ENCODE measurements at regions not wholly inside any gene's neighbourhood (a gene's known extent, or its start where the extent isn't known, plus 50 kb on each side); places are given as distances from the start of the nearest gene placed in this dataset.

GRCh38 chr7:97639036-97639435 is 92.8 kb upstream of the TAC1 start:
- TF ChIP-seq TEAD4 (IDR thresholded peaks at IDR 0.05), result no peak
- no peak for TF ChIP-seq CREB1 (IDR thresholded peaks at IDR 0.05; ENCODE audit: low read depth)
- TF ChIP-seq NFIC (IDR thresholded peaks at IDR 0.05), result no peak
- TF ChIP-seq CEBPB (IDR thresholded peaks at IDR 0.05), result no peak
- no peak for TF ChIP-seq YY1 (IDR thresholded peaks at IDR 0.05; ENCODE audit: low read depth)
- TF ChIP-seq MAX (IDR thresholded peaks at IDR 0.05), result no peak
- no peak for TF ChIP-seq USF1 (IDR thresholded peaks at IDR 0.05)
- no peak for TF ChIP-seq FOXM1 (IDR thresholded peaks at IDR 0.05; ENCODE audit: borderline replicate concordance, low read depth)
- TF ChIP-seq REST (IDR thresholded peaks at IDR 0.05; ENCODE audit: low read depth), result no peak
- no peak for TF ChIP-seq EP300 (IDR thresholded peaks at IDR 0.05; ENCODE audit: borderline replicate concordance)
- no peak for TF ChIP-seq EGR1 (IDR thresholded peaks at IDR 0.05)
- no peak for TF ChIP-seq ZBTB7A (IDR thresholded peaks at IDR 0.05; ENCODE audit: low read depth)
- no peak for TF ChIP-seq RAD21 (IDR thresholded peaks at IDR 0.05; ENCODE audit: low read depth)
- no peak for TF ChIP-seq TAF1 (IDR thresholded peaks at IDR 0.05; ENCODE audit: low read depth)
- no peak for TF ChIP-seq TCF12 (IDR thresholded peaks at IDR 0.05; ENCODE audit: low read depth)

GRCh38 chr7:97659363-97660045 is 72.4 kb upstream of the TAC1 start:
- no peak for TF ChIP-seq EGR1 (IDR thresholded peaks at IDR 0.05)

- TF ChIP-seq YY1 (IDR thresholded peaks at IDR 0.05; ENCODE audit: low read depth) (no peak), NFIC (IDR thresholded peaks at IDR 0.05) (no peak), MAX (IDR thresholded peaks at IDR 0.05) (no peak), FOXM1 (IDR thresholded peaks at IDR 0.05; ENCODE audit: borderline replicate concordance, low read depth) (no peak), CEBPB (IDR thresholded peaks at IDR 0.05) (no peak), TCF12 (IDR thresholded peaks at IDR 0.05; ENCODE audit: low read depth) (no peak), TAF1 (IDR thresholded peaks at IDR 0.05; ENCODE audit: low read depth) (no peak), USF1 (IDR thresholded peaks at IDR 0.05) (no peak), CREB1 (IDR thresholded peaks at IDR 0.05; ENCODE audit: low read depth) (no peak), TEAD4 (IDR thresholded peaks at IDR 0.05) (no peak)
Observed at GRCh38 chr7:97667359-97667758, 64.5 kb upstream of the TAC1 start.

- TF ChIP-seq ZBTB7A (IDR thresholded peaks at IDR 0.05; ENCODE audit: low read depth) (no peak), MAX (IDR thresholded peaks at IDR 0.05) (no peak), RAD21 (IDR thresholded peaks at IDR 0.05; ENCODE audit: low read depth) (no peak), TAF1 (IDR thresholded peaks at IDR 0.05; ENCODE audit: low read depth) (no peak), FOXM1 (IDR thresholded peaks at IDR 0.05; ENCODE audit: borderline replicate concordance, low read depth) (no peak), CREB1 (IDR thresholded peaks at IDR 0.05; ENCODE audit: low read depth) (no peak)
Observed at GRCh38 chr7:97671571-97671970, 60.3 kb upstream of the TAC1 start.

GRCh38 chr7:97680622-97681021 is 51.3 kb upstream of the TAC1 start:
- TF ChIP-seq NFIC (IDR thresholded peaks at IDR 0.05) (no peak), RAD21 (IDR thresholded peaks at IDR 0.05; ENCODE audit: low read depth) (no peak), TAF1 (IDR thresholded peaks at IDR 0.05; ENCODE audit: low read depth) (no peak), CEBPB (IDR thresholded peaks at IDR 0.05) (no peak), MAX (IDR thresholded peaks at IDR 0.05) (no peak), USF1 (IDR thresholded peaks at IDR 0.05) (no peak), EP300 (IDR thresholded peaks at IDR 0.05; ENCODE audit: borderline replicate concordance) (no peak), TCF12 (IDR thresholded peaks at IDR 0.05; ENCODE audit: low read depth) (no peak), YY1 (IDR thresholded peaks at IDR 0.05; ENCODE audit: low read depth) (no peak), TEAD4 (IDR thresholded peaks at IDR 0.05) (no peak), ZBTB7A (IDR thresholded peaks at IDR 0.05; ENCODE audit: low read depth) (no peak), CREB1 (IDR thresholded peaks at IDR 0.05; ENCODE audit: low read depth) (no peak), EGR1 (IDR thresholded peaks at IDR 0.05) (no peak), FOXM1 (IDR thresholded peaks at IDR 0.05; ENCODE audit: borderline replicate concordance, low read depth) (no peak), REST (IDR thresholded peaks at IDR 0.05; ENCODE audit: low read depth) (no peak)
